OCI-LY1 (cell line): ENCODE measurements at regions not wholly inside any gene's neighbourhood (a gene's known extent, or its start where the extent isn't known, plus 50 kb on each side); places are given as distances from the start of the nearest gene placed in this dataset.

Experiments
- H2AFZ ChIP-seq: fragments of 200-600 bp; sonication (generic), shearing (Covaris generic); 2 replicates; pipeline ENCODE4 v1.6.0; 2014; ENCODE audit warnings: antibody characterized with exemption, mild to moderate bottlenecking, low read length
- H3F3A ChIP-seq: fragments of 200-600 bp; sonication (generic), shearing (Covaris generic); 2 replicates; pipeline ENCODE4 v1.6.0; 2014; ENCODE audit warnings: mild to moderate bottlenecking, antibody characterized with exemption, low read length, moderate library complexity; ENCODE audit not compliant: insufficient read depth
- H3K27ac ChIP-seq: fragments of 200-600 bp; sonication (generic); 2 replicates; pipeline ENCODE4 v1.5.1; 2014; ENCODE audit warnings: low read length, mixed run types, mild to moderate bottlenecking, low read depth; ENCODE audit not compliant: poor library complexity, severe bottlenecking
- H3K27me3 ChIP-seq: fragments of 200-600 bp; sonication (generic); 2 replicates; pipeline ENCODE4 v1.6.0; 2014; ENCODE audit warnings: antibody characterized with exemption, mild to moderate bottlenecking, low read length, moderate library complexity; ENCODE audit not compliant: insufficient read depth
- H3K36me3 ChIP-seq: fragments of 200-600 bp; sonication (generic); 2 replicates; pipeline ENCODE4 v1.6.1; 2014; ENCODE audit warnings: mild to moderate bottlenecking, antibody characterized with exemption, low read length, moderate library complexity, mixed read lengths; ENCODE audit not compliant: insufficient read depth
- H3K4me1 ChIP-seq: fragments of 200-600 bp; sonication (generic); 2 replicates; pipeline ENCODE4 v1.5.1; 2014; ENCODE audit warnings: mild to moderate bottlenecking, low read length, moderate library complexity; ENCODE audit not compliant: insufficient read depth, severe bottlenecking
- H3K4me2 ChIP-seq: fragments of 200-600 bp; sonication (generic), shearing (Covaris generic); 2 replicates; pipeline ENCODE4 v1.6.1; 2014; ENCODE audit warnings: low read length
- H3K4me3 ChIP-seq: fragments of 200-600 bp; sonication (generic); 2 replicates; pipeline ENCODE4 v1.5.1; 2014; ENCODE audit warnings: low read length, low read depth, mild to moderate bottlenecking, mixed read lengths; ENCODE audit not compliant: poor library complexity, severe bottlenecking
- H3K79me2 ChIP-seq: fragments of 200-600 bp; shearing (Covaris generic); 2 replicates; pipeline ENCODE4 v1.6.1; 2016; ENCODE audit warnings: mixed run types, low read length, mixed read lengths; ENCODE audit not compliant: insufficient read depth
- H3K9ac ChIP-seq: fragments of 200-600 bp; sonication (generic), shearing (Covaris generic); 2 replicates; pipeline ENCODE4 v1.6.1; 2014; ENCODE audit warnings: mild to moderate bottlenecking, low read length, mixed read lengths
- H3K9me2 ChIP-seq: fragments of 200-600 bp; sonication (generic), shearing (Covaris generic); 2 replicates; pipeline ENCODE4 v1.6.1; 2014; ENCODE audit warnings: low read depth, mild to moderate bottlenecking, low read length, mixed read lengths
- H3K9me3 ChIP-seq: fragments of 200-600 bp; shearing (Covaris generic); 2 replicates; pipeline ENCODE4 v1.6.1; 2014; ENCODE audit warnings: low read length, mixed read lengths
- H4K20me1 ChIP-seq: fragments of 200-600 bp; sonication (generic), shearing (Covaris generic); 2 replicates; pipeline ENCODE4 v1.6.0; 2016; ENCODE audit warnings: mild to moderate bottlenecking, low read length; ENCODE audit not compliant: insufficient read depth
- EZH2 ChIP-seq: fragments of 200-600 bp; sonication (generic), shearing (Covaris generic); IDR thresholded peaks from 2 replicates; pipeline ENCODE4 v1.8.0; 2017; ENCODE audit warnings: borderline replicate concordance, mixed run types, mild to moderate bottlenecking, antibody characterized with exemption, low read length, moderate library complexity, mixed read lengths
- TF ChIP-seq, protein P1 (sequence below): fragments of 200-600 bp; sonication (generic), shearing (Covaris generic); IDR thresholded peaks from 2 replicates; pipeline ENCODE4 v1.5.1; 2017; ENCODE audit warnings: mild to moderate bottlenecking, antibody characterized with exemption, low read length, moderate library complexity, mixed read lengths

DNA sequence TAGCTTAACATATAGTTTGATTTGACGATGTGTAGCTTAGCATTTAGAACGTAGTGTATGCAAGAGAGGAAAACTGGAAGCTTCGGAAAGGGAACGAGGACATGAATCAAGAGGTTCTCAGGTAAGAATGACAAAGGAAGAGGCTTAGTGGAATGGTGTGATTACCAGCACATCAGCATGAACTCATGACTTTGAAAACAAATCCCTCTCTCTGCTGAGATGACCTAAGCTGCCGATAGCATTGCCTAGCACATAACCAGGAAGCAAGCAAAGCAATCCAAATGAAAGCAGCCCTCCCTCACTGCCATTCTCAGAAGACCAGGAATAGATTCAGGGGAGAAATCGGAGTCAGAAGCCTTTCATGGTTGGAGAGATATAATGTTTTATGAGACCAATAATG, 51.3 kb upstream of the CCL1 start:
- TF ChIP-seq, protein P1, sequence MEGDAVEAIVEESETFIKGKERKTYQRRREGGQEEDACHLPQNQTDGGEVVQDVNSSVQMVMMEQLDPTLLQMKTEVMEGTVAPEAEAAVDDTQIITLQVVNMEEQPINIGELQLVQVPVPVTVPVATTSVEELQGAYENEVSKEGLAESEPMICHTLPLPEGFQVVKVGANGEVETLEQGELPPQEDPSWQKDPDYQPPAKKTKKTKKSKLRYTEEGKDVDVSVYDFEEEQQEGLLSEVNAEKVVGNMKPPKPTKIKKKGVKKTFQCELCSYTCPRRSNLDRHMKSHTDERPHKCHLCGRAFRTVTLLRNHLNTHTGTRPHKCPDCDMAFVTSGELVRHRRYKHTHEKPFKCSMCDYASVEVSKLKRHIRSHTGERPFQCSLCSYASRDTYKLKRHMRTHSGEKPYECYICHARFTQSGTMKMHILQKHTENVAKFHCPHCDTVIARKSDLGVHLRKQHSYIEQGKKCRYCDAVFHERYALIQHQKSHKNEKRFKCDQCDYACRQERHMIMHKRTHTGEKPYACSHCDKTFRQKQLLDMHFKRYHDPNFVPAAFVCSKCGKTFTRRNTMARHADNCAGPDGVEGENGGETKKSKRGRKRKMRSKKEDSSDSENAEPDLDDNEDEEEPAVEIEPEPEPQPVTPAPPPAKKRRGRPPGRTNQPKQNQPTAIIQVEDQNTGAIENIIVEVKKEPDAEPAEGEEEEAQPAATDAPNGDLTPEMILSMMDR = no peak
- no peak for TF ChIP-seq EZH2

DNA sequence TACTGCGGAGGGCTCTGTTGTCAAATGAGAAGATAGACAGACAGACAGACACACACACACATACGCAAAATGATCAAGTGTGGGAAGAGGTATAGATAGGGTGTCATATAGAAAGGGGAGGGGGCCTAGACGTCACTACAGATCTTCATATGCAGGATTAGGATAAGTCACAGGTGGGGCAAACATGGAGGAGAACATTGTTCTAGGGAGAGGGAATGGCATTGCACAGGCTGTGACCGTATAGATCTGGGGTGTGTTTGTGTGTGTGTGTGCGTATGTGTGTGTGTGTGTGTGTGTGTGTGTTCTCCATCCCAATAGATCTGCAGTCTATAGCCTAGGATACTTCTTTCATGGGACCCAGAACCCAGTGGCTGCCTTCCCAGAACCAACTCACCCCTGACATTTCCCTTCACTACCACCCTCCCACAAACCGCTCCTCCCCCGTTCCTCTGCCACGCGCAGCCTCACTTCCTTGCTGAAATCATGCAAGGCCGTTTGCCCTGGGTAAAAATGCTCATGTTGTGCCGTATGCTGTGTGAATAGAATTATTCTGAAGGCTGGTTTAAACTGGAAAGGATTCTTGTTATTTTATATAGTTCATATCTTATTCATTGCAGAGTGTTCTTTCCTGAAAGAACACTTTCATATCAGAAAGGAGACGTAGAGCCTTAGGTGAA, 50.5 kb upstream of the CCL1 start:
- Histone ChIP-seq H3K27me3 (no peaks in the 10 kb centered on the region), H3K36me3 (no peaks in the 10 kb centered on the region), H4K20me1 (no peaks in the 10 kb centered on the region), H3K79me2 (no peaks in the 10 kb centered on the region), H3K9me3 (no peaks in the 10 kb centered on the region), H3F3A (no peaks in the 10 kb centered on the region), H2AFZ (no peak overlapping the region), H3K4me2 (no peak overlapping the region), H3K9ac (no peak overlapping the region), H3K9me2 (no peaks in the 10 kb centered on the region), H3K4me3 (no peak overlapping the region), H3K4me1 (no peaks in the 10 kb centered on the region), H3K27ac (no peak overlapping the region)
- TF ChIP-seq, protein P1 = no peak
- TF ChIP-seq EZH2 = no peak

More for the DNA sequence above, 51.3 kb upstream of the CCL1 start:
- H3K9me3 ChIP-seq = no peaks in the 10 kb centered on the region
- H3K9ac ChIP-seq = no peak overlapping the region
- H3K36me3 ChIP-seq = no peaks in the 10 kb centered on the region
- no peaks in the 10 kb centered on the region for H3K79me2 ChIP-seq
- H4K20me1 ChIP-seq = no peaks in the 10 kb centered on the region
- no peaks in the 10 kb centered on the region for H3K27me3 ChIP-seq
- no peaks in the 10 kb centered on the region for H3K4me1 ChIP-seq
- H3K9me2 ChIP-seq = no peaks in the 10 kb centered on the region
- H3K4me2 ChIP-seq = no peak overlapping the region
- H3F3A ChIP-seq = no peaks in the 10 kb centered on the region
- H3K4me3 ChIP-seq = no peak overlapping the region
- H2AFZ ChIP-seq = no peak overlapping the region
- no peak overlapping the region for H3K27ac ChIP-seq

DNA sequence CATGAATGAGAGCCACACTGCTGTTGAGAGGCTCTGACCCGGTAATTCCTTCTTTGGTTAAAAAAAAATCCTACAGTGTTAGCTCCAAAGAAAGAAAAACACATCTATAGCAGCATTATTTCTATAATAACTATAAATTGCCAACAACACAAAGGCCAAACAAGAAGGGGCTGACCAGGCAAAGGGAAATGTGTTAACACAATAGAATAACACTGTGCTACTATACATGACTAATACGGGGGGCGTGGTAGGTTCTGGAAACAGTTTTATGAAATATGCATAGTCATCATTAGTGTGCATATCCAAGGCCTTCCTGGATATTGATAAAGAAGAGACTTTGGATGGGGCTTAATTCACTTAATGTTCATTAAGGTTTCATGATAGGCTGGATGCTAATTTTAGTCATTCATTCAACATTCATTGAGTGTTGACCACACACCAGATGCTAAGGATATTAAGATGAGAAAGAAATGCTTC, 50.0 kb upstream of the CCL1 start:
- Histone ChIP-seq H2AFZ (no peak overlapping the region), H3F3A (no peaks in the 10 kb centered on the region), H4K20me1 (no peaks in the 10 kb centered on the region), H3K79me2 (no peaks in the 10 kb centered on the region), H3K36me3 (no peaks in the 10 kb centered on the region), H3K9me3 (no peaks in the 10 kb centered on the region), H3K4me2 (no peak overlapping the region), H3K27me3 (no peaks in the 10 kb centered on the region), H3K4me1 (no peaks in the 10 kb centered on the region), H3K4me3 (no peak overlapping the region), H3K27ac (no peak overlapping the region), H3K9ac (no peak overlapping the region), H3K9me2 (no peaks in the 10 kb centered on the region)
- TF ChIP-seq, protein P1 = no peak
- TF ChIP-seq EZH2 = no peak
